ENCODE measurements at regions not wholly inside any gene's neighbourhood (a gene's known extent, or its start where the extent isn't known, plus 50 kb on each side); places are given as distances from the start of the nearest gene placed in this dataset.

DNA sequence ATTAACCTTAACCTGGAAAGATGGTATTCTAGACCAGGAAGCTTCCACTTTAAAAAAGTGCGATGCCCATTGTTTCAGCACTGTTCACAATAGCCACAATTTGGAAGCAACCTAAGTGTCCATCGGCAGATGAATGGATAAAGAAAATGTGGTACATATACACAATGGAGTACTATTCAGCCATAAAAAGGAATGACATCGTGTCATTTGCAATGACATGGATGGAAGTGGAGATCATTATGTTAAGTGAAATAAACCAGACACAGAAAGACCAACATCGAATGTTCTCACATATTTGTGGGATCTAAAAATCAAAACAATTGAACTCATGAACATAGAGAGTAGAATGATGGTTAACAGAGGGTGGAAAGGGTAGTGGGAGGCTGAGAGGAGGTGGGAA lies 94.2 kb downstream of the NR2F2 start:
- no TSS peak for BruUV-seq (replicated peaks)
- no peak overlapping the region for H3K27ac ChIP-seq (ENCODE audit: insufficient read depth, low read depth, low read length)
- DNase-seq (ENCODE audit: low read depth, low spot score) (no peak), FAIRE-seq (no peak)
- peaks cover 4% of the 10 kb centered on the region for H3K4me1 ChIP-seq (ENCODE audit: control insufficient read depth, extremely low read depth, insufficient read depth, low read length)
- ChIA-PET POLR2A (no interaction called here), CTCF (no interaction called here)
- H3K4me2 ChIP-seq (ENCODE audit: insufficient read depth, low read length), result no peak overlapping the region
- H3K4me3 ChIP-seq (replicated peaks in 1 of 3; ENCODE audit: insufficient read depth in 1 of 3, low read depth in 1 of 3, low read length in 3 of 3), result no peak overlapping the region
- no peak overlapping the region for H3K9ac ChIP-seq (replicated peaks; ENCODE audit: extremely low read depth, insufficient read depth, low read length)
- intact Hi-C loops (cut with micrococcal nuclease) (loop anchor here (10.0 kb wide), 1 partner anchor 570 kb away; no protein-coding TSS in a partner anchor), dilution Hi-C loops (cut with MboI; ENCODE audit: extremely low pct_ligation_motif_present, low sequenced_read_pairs) (no loop called here)
- no peak for TF ChIP-seq POLR2AphosphoS5 (IDR thresholded peaks at IDR 0.05; ENCODE audit: insufficient read depth, low read depth, low read length)
- no peak overlapping the region for H2AFZ ChIP-seq (ENCODE audit: low read depth, low read length)
- H3K9me1 ChIP-seq (replicated peaks; ENCODE audit: control insufficient read depth, extremely low read depth, insufficient read depth, low read length), result no peaks in the 10 kb centered on the region
- no peaks in the 10 kb centered on the region for H4K20me1 ChIP-seq (replicated peaks; ENCODE audit: control insufficient read depth, extremely low read depth, insufficient read depth, low read length)
- no peaks in the 10 kb centered on the region for H3K79me2 ChIP-seq (ENCODE audit: control insufficient read depth, insufficient read depth, low read length)
- H3K27me3 ChIP-seq (ENCODE audit: control insufficient read depth in 2 of 2, insufficient read depth in 2 of 2, low read length in 2 of 2), result no peaks in the 10 kb centered on the region
- no peaks in the 10 kb centered on the region for H3K9me3 ChIP-seq (replicated peaks; ENCODE audit: control insufficient read depth, insufficient read depth, low read length)
- H3K36me3 ChIP-seq (ENCODE audit: control insufficient read depth in 2 of 2, extremely low read depth in 1 of 2, insufficient read depth in 2 of 2, low read length in 2 of 2), result no peaks in the 10 kb centered on the region

DNA sequence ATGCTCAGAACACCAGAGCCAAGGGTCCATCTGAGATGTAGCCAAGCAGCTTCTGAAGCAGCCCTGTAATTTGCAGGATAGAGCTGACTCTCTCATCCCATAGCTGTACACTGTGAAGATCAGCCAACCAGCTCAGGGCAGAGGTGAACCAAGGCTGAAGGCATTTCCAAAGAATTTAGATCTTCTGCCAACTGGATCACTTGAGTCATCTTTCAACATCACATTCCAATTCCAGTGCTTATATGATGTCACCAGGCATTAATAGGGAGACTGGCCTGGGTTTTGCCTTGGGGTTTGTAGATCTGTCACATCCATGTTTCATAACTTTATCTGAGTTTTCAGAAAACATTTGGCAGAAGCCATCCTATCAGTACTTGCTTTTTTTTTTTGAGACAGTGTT lies 98.2 kb downstream of the NR2F2 start:
- no peak overlapping the region for H3K4me2 ChIP-seq (ENCODE audit: insufficient read depth, low read length)
- intact Hi-C loops (cut with micrococcal nuclease), result loop anchor here (2.0 to 10.0 kb wide), 2 partner anchors 72 to 566 kb away; no protein-coding TSS in a partner anchor
- H2AFZ ChIP-seq (ENCODE audit: low read depth, low read length), result no peak overlapping the region

More for the DNA sequence above, 98.2 kb downstream of the NR2F2 start:
- dilution Hi-C loops (cut with MboI; ENCODE audit: extremely low pct_ligation_motif_present, low sequenced_read_pairs), result no loop called here
- Histone ChIP-seq H3K4me1 (ENCODE audit: control insufficient read depth, extremely low read depth, insufficient read depth, low read length) (peaks cover 17% of the 10 kb centered on the region), H3K9me1 (replicated peaks; ENCODE audit: control insufficient read depth, extremely low read depth, insufficient read depth, low read length) (no peaks in the 10 kb centered on the region), H3K9ac (replicated peaks; ENCODE audit: extremely low read depth, insufficient read depth, low read length) (no peak overlapping the region), H3K27ac (ENCODE audit: insufficient read depth, low read depth, low read length) (peak overlapping the region; percentile 28), H3K4me3 (replicated peaks in 1 of 3; ENCODE audit: insufficient read depth in 1 of 3, low read depth in 1 of 3, low read length in 3 of 3) (no peak overlapping the region), H3K27me3 (ENCODE audit: control insufficient read depth in 2 of 2, insufficient read depth in 2 of 2, low read length in 2 of 2) (no peaks in the 10 kb centered on the region), H3K9me3 (replicated peaks; ENCODE audit: control insufficient read depth, insufficient read depth, low read length) (no peaks in the 10 kb centered on the region), H3K36me3 (ENCODE audit: control insufficient read depth in 2 of 2, extremely low read depth in 1 of 2, insufficient read depth in 2 of 2, low read length in 2 of 2) (no peaks in the 10 kb centered on the region), H3K79me2 (ENCODE audit: control insufficient read depth, insufficient read depth, low read length) (no peaks in the 10 kb centered on the region), H4K20me1 (replicated peaks; ENCODE audit: control insufficient read depth, extremely low read depth, insufficient read depth, low read length) (no peaks in the 10 kb centered on the region)
- FAIRE-seq, result peak; percentile 82
- peak; percentile 58 for DNase-seq (ENCODE audit: low read depth, low spot score)
- TF ChIP-seq FOS (IDR thresholded peaks at IDR 0.05; ENCODE audit: borderline replicate concordance, insufficient read depth, low read length), result peak; percentile 43
- TF ChIP-seq JUN (IDR thresholded peaks at IDR 0.05; ENCODE audit: borderline replicate concordance, insufficient read depth, insufficient read length, low read depth), result peak; percentile 65
- no peak for TF ChIP-seq POLR2A (IDR thresholded peaks at IDR 0.05; ENCODE audit: low read depth, low read length)
- ChIA-PET CTCF (interaction anchor here (1.0 kb wide), 1 partner anchor 13 kb away, joined by 3 read pairs; no protein-coding TSS in a partner anchor), POLR2A (no interaction called here)
- BruUV-seq (replicated peaks), result no TSS peak

Measured in endothelial cell of umbilical vein (primary cell).